GM21447 (cell line): ENCODE measurements at regions not wholly inside any gene's neighbourhood (a gene's known extent, or its start where the extent isn't known, plus 50 kb on each side); places are given as distances from the start of the nearest gene placed in this dataset.

ENCODE experiments used
- ATAC-seq: cut with Tn5 transposase; IDR thresholded peaks from one replicate; pipeline ENCODE4 v1.9.1; 2021; ENCODE audit not compliant: unreplicated experiment

- no peak for ATAC-seq
Measured at GRCh38 chr6:41449399-41450245, 96.6 kb upstream of the FOXP4 start.

GRCh38 chr6:41450581-41450980, 95.6 kb upstream of the FOXP4 start:
- ATAC-seq, result no peak

DNA sequence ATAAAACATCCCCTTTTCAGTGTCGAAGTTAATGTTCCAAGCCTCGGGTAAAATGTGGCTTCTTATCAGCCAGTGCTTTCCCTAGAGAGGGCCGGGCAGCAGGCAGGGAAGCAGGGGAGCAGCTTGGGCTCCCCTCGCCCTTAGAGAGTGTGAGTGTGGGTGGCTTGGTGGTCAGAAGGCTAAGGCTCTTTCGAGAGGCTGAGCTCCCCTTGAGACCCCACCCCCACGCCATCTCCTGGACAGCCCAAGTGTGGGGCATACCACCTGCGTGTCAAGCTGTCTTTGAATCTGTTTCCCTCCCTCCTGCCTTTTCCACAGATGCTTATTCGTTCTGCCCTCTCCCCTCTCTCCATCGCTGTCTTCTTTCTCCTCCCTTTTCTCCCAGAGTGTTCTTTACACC, 95.1 kb upstream of the FOXP4 start:
- ATAC-seq, result no peak

DNA sequence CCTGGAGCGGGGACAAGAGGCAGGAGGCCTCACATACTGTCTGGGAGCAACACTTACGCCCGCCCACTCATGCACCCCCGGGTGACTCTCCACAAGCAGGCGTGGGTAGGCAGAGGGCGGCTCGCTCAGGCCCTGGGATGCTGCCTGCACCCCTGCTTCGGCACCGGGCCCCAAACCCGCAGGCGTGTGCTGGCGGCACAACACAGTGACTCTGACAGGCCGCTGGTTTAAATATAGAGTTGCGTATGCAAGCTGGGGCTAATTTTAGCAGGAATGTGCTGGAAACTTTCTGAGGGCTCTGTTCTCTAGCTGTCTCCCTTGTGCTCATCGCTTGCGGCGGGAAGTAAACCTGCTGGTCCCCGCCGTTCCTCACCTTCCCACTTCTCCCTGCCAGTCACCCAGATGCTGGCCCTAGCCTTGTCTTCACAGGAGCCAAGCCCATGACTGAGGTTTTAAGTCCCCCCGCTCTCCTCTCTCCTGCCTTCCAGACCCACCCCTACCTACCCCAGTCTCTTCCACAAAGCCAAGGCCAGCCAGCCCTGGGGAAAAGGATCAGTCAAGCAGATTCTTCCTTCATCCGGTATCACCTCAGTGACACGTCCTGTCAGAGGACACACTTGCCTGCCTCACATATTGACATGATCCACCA, 94.5 kb upstream of the FOXP4 start:
- ATAC-seq, result no peak

DNA sequence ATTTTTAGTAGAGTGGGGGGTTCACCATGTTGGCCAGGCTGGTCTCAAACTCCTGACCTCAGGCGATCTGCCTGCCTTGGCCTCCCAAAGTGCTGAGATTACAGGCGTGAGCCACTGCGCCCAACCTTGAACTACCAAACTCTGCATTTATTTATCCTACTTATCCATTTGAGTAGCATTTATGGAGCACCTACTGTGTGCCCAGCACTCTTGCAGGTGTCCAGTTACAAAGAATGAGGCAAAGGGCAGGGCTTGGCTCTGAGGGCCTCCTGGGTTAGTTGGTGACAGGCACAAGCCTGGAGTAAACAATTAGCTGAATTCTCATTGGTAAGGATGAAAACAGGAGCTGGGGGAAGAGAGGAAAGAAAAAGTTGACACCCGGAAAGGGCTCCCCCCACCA, 93.4 kb upstream of the FOXP4 start:
- no peak for ATAC-seq

GRCh38 chr6:41453244-41453643, 92.9 kb upstream of the FOXP4 start:
- ATAC-seq, result no peak

DNA sequence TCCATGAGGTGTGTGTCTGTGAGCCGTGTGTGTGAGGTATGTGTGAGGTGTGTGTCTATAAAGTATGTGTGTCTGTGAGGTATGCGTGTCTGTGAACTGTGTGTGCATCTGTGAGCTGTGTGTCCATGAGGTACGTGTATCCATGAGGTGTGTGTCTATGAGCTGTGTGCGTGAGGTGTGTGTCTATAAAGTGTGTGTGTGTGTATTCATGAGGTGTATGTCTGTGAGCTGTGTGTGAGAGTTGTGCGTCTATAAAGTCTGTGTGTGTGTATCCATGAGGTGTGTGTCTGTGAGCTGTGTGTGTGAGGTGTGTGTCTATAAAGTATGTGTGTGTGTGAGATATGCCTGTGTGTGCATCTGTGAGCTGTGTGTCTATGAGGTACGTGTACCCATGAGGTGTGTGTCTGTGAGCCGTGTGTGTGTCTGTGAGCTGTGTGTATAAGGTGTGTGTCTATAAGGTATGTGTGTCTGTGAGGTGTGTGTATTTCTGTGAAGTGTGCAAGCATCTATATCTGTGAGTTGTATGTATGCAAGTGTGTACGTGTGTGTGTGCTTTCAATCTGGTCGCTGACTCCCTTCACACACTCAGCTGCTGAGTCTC, 91.9 kb upstream of the FOXP4 start:
- no peak for ATAC-seq

GRCh38 chr6:41455410-41455809, 90.8 kb upstream of the FOXP4 start:
- ATAC-seq, result no peak

GRCh38 chr6:41455818-41456217, 90.4 kb upstream of the FOXP4 start:
- no peak for ATAC-seq

- ATAC-seq, result no peak
Measured at GRCh38 chr6:41457303-41457670, 88.9 kb upstream of the FOXP4 start.

- no peak for ATAC-seq
Measured at GRCh38 chr6:41459738-41460137, 86.4 kb upstream of the FOXP4 start.

DNA sequence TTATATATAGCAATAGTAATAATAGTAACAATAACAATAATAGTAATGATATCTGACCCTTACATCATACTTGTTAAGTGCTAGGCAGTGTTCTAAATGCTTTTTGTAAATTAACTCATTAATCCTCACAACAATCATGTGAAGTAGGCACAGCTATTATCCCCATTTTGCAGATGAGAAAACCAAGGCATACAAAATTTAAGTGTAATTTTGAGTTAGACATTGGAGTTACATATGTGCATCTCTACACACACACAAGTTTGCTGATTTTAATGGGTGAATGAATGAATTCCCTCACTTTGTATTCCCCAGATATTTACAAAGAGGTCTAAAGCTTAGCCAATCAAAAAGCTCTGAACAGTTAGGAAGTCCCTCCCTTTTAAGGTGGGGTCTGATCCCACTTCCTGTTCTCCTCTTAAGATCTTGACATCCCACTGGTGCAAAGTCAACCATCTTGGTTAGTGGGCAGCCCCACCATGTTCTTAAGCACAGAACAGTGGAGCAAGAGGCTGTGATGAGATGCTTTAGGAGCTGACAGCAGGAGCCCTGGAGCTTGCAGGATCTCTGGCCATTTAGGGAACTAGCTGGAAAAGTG, 85.3 kb upstream of the FOXP4 start:
- no peak for ATAC-seq

DNA sequence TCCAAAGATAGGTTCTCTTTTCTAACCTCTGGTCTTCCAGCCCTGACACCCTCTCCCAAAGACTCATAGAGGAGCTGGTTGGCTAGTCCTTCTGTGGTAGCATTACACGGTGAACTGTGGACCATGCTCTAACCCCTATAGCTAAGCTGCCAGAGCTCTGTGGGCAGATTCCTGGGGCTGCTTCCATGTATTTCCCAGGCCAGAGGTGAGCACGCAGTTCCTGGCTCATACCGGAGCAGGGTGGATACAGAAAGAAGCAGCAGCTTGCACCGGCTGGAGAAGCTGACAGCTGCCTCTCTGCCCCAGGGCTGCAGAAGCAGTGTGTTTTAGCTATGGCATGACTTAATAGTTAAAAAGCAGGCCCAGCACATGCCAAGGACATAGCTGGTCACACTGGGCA, 84.1 kb upstream of the FOXP4 start:
- no peak for ATAC-seq

- peak; percentile 57 for ATAC-seq
Measured at GRCh38 chr6:41463062-41463930, 82.9 kb upstream of the FOXP4 start.

DNA sequence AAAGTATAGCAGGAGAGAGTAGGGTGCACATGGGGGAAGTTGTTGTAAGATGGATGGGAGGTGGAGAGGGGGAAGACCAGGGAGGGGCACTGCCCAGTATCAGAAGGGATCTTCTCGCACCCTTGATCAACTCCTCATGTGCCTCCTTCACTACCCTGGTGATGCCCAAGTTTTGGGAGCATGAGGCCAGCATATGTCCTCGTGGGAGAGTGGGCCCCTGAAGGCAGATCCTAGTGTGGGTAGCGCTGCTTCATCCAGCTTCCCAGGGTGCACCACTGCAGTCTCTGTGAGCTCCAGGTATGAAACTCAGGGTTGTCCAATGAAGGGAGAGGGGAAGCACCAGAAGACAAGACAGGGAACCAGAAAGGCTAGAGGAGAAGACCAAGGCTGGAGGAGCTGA, 82.2 kb upstream of the FOXP4 start:
- no peak for ATAC-seq

GRCh38 chr6:41464481-41464880, 81.7 kb upstream of the FOXP4 start:
- no peak for ATAC-seq

GRCh38 chr6:41466437-41466990, 79.7 kb upstream of the FOXP4 start:
- ATAC-seq, result no peak

DNA sequence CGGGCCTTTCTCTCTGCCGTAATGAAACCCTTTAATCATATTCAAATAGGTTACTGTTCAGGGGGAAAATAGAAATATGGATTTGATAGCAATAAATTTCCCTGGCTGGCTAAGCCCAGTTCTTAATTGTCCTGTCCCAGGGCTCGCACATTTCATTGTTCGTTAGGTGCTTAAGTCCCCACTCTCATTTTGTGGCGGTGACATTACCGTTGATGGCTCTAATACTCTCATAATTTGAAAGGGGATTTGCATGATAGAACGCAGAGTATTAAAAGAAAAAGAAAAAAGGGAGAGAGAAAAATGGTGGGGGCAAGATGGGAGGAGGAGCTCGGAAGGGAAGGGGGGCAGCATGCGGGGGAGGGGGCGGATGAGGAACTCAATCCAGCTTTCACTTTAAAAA, 79.1 kb upstream of the FOXP4 start:
- ATAC-seq, result no peak

- no peak for ATAC-seq
Measured at GRCh38 chr6:41467627-41468404, 78.4 kb upstream of the FOXP4 start.
